ENCODE measurements at regions not wholly inside any gene's neighbourhood (a gene's known extent, or its start where the extent isn't known, plus 50 kb on each side); places are given as distances from the start of the nearest gene placed in this dataset.

DNA sequence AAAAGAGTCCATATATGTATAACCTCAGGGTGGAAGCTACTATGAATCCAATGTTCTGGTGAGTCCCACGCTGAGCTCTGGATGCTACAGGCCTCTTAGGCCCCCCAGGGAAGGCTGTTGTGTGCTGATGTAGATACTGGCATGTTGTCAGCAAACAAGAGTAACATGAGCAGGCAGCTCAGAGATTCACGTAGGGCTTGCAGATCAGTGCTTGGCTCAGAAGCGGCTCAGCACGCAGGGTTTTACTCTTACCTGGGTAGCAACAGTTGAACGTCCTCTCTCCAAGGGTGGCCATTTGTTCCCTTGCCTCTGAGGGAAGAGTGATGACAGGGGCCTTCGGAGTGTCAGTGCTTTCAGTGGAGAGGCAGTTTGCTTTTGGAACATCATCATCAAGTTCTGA, 93.4 kb downstream of the ZFP64 start:
- no peak overlapping the region for H3K4me3 Mint-ChIP-seq
- ATAC-seq (ENCODE audit: low read depth in 2 of 2) (no peak), DNase-seq (no peak)
- peaks cover 0 to 4% of the 10 kb centered on the region in 2 donors for H3K36me3 Mint-ChIP-seq
- peaks cover 5 to 10% (median 9%) of the 10 kb centered on the region in 3 donors for H3K27me3 Mint-ChIP-seq
- H3K4me1 Mint-ChIP-seq, result peaks cover under 1 to 4% (median 3%) of the 10 kb centered on the region in 3 donors
- H3K9me3 Mint-ChIP-seq, result no peaks in the 10 kb centered on the region
- no peak overlapping the region for H3K27ac Mint-ChIP-seq

DNA sequence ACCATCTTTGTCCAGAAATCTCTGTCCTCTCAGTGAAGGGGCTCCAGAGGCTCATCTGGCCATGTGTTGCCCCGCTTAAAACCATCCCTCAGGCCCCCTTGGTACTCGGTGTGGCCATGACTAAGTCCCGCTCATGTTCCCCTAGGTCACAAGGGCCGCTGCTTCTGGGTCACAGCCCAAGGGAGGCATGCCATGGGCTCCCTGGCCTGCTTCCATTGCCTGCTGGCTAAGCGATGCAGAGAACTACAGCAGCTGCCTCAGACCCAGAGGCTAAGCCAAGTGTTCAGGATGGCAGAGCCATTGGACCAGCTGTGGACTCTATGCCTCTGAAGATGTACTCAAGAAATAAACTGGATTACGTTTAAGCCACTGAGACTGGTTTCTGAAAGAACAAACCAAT, 95.5 kb downstream of the ZFP64 start:
- no peak for DNase-seq
- Mint-ChIP-seq H3K4me1 (no peaks in the 10 kb centered on the region), H3K4me3 (no peak overlapping the region), H3K27ac (no peak overlapping the region), H3K27me3 (no peaks in the 10 kb centered on the region), H3K9me3 (no peaks in the 10 kb centered on the region), H3K36me3 (peaks cover 0 to 4% of the 10 kb centered on the region in 2 donors)
- ATAC-seq (ENCODE audit: low read depth in 2 of 2), result no peak

DNA sequence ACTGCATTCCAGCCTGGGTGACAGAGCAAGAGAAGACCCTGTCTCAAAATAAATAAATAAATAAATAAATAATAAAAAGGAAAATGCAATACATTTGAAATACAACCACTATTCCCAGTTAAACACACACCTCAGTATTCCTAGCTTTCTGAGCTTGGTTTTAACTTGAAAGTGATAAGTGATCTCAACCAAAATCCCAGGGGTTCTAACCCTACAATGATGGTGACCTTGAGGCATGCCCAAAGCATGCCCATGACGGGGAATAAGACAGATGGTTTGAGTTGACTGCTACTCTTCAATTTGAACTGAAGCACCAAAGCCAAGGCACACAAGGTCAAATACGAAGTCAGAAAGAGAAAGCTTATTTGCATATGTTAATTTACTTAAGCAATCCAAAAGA, 96.9 kb downstream of the ZFP64 start:
- no peak for ATAC-seq (ENCODE audit: low read depth in 2 of 2)
- peaks cover 0 to under 1% of the 10 kb centered on the region in 2 donors for H3K36me3 Mint-ChIP-seq
- no peak overlapping the region for H3K4me3 Mint-ChIP-seq
- DNase-seq, result no peak
- no peaks in the 10 kb centered on the region for H3K27me3 Mint-ChIP-seq
- H3K9me3 Mint-ChIP-seq, result peaks cover 0 to 7% (median 0%) of the 10 kb centered on the region in 7 donors
- H3K4me1 Mint-ChIP-seq, result no peaks in the 10 kb centered on the region
- no peak overlapping the region for H3K27ac Mint-ChIP-seq

DNA sequence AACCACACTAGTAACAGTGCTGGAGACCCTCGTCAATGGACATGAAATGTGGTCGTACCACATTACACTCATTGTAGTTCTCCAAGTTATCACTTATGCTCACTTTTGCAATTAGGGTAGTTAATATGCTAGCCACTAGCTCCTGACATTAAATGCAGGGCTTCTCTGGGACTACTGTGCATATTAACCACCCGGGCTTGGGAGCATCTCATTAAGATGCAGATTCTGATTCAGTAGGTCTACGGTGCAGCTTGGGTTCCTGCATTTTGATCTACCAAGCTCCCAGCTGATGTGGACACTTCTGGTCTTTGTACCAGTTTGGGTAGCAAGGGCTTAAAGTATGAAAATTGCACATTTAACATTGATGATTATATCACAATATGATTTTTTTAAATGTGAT, 98.0 kb downstream of the ZFP64 start:
- ATAC-seq (ENCODE audit: low read depth in 2 of 2) (no peak), DNase-seq (no peak)
- no peaks in the 10 kb centered on the region for H3K4me1 Mint-ChIP-seq
- peaks cover 0 to 12% (median 3%) of the 10 kb centered on the region in 7 donors for H3K9me3 Mint-ChIP-seq
- H3K4me3 Mint-ChIP-seq, result no peak overlapping the region
- peaks cover 8 to 11% of the 10 kb centered on the region in 2 donors for H3K36me3 Mint-ChIP-seq
- no peaks in the 10 kb centered on the region for H3K27me3 Mint-ChIP-seq
- no peak overlapping the region for H3K27ac Mint-ChIP-seq

DNA sequence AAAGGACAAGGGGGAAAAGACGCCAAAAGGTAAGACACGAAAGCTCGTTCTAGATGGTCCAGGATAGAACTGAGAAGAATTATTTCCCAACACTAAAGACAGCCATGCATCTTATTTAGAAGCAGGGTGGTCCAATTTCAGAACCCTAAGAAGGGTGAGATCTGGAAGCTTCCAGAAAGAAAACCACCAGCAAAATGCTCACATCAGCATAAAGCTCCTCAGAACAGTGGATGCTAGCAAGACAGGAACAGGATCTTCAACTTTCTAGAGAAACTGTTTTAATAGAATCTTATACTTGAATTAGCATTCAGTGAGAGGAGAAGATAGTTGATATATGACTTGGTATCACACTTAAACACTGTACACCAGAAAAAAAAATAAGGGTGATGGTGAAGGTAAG, 101.5 kb downstream of the ZFP64 start:
- DNase-seq (no peak), ATAC-seq (ENCODE audit: low read depth in 2 of 2) (no peak)
- Mint-ChIP-seq H3K27ac (peak overlapping the region in 1 of 6 donors; percentile 47), H3K36me3 (peaks cover 35 to 36% of the 10 kb centered on the region in 2 donors), H3K4me1 (no peaks in the 10 kb centered on the region), H3K27me3 (no peaks in the 10 kb centered on the region), H3K4me3 (no peak overlapping the region), H3K9me3 (peaks cover 5 to 42% (median 20%) of the 10 kb centered on the region in 7 donors)

DNA sequence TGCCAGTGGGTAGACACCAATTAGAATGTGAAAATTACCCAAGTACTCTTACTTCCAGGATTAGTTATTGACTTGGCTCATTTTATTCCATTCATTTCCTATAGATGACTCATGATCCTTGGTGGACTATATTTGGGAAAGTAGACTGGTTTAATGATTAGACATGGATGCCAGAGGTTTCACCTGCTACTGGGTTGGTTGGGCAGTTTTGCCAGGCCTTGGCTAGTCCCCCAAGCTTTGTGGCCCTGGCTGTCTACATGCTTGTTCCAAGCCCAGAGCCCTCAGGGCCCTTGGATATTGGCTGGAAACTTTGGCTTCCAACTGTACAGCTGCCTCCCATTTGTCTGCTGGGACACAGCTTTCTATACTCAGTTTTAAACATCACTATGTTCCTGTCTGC, 104.1 kb downstream of the ZFP64 start:
- no peak overlapping the region for H3K27ac Mint-ChIP-seq
- H3K4me3 Mint-ChIP-seq, result no peak overlapping the region
- ATAC-seq (ENCODE audit: low read depth in 2 of 2) (no peak), DNase-seq (no peak)
- H3K9me3 Mint-ChIP-seq, result peaks cover 5 to 42% (median 20%) of the 10 kb centered on the region in 7 donors
- no peaks in the 10 kb centered on the region for H3K4me1 Mint-ChIP-seq
- H3K27me3 Mint-ChIP-seq, result no peaks in the 10 kb centered on the region
- H3K36me3 Mint-ChIP-seq, result peaks cover 36 to 40% of the 10 kb centered on the region in 2 donors

DNA sequence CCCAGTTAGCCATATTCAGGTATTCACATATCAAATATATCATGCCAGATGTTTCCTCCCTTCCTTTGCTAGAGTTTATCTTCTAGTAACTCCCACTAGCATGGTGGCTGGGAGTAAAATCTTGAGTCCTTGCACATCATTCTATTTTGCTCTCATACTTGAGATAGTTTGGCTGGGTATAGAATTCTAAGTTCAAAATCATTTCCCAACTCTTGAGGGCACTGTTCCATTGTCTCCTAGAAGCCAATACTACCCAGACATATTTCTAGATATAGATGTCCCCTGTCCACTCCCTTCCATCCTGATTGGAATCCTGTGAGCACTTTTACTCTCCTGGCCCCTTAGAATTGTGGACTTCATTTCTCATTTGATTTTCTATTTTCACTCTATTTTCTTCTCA, 104.7 kb downstream of the ZFP64 start:
- no peak for DNase-seq
- H3K4me1 Mint-ChIP-seq, result no peaks in the 10 kb centered on the region
- H3K27ac Mint-ChIP-seq, result peak overlapping the region in 2 of 6 donors; percentile 4 to 10
- ATAC-seq (ENCODE audit: low read depth in 2 of 2), result no peak
- peaks cover 5 to 42% (median 20%) of the 10 kb centered on the region in 7 donors for H3K9me3 Mint-ChIP-seq
- no peak overlapping the region for H3K4me3 Mint-ChIP-seq
- peaks cover 36 to 40% of the 10 kb centered on the region in 2 donors for H3K36me3 Mint-ChIP-seq
- H3K27me3 Mint-ChIP-seq, result no peaks in the 10 kb centered on the region

DNA sequence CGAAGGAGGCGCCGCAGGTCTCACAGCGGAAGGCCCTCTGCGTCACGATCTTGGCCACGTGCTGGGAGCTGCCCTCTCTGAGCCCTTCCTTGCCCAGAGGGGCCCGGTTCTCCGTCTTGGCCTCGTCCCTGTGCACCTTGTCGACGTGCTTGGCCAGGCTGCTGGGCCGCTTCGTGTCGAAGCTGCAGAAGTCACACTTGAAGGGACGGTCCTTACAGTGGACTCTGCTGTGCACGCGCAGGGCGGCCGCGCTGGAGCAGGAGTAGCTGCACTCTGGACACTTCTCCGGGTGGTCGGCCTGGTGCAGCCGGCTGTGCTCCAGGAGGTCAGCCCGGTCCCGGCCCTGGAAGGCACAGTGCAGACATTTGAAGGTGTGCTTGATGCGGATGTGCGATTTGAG, 106.9 kb downstream of the ZFP64 start:
- ATAC-seq (ENCODE audit: low read depth in 2 of 2) (no peak), DNase-seq (no peak)
- H3K27ac Mint-ChIP-seq, result no peak overlapping the region
- peaks cover 36 to 40% of the 10 kb centered on the region in 2 donors for H3K36me3 Mint-ChIP-seq
- H3K4me3 Mint-ChIP-seq, result no peak overlapping the region
- H3K4me1 Mint-ChIP-seq, result no peaks in the 10 kb centered on the region
- no peaks in the 10 kb centered on the region for H3K27me3 Mint-ChIP-seq
- H3K9me3 Mint-ChIP-seq, result peaks cover 5 to 36% (median 20%) of the 10 kb centered on the region in 7 donors

DNA sequence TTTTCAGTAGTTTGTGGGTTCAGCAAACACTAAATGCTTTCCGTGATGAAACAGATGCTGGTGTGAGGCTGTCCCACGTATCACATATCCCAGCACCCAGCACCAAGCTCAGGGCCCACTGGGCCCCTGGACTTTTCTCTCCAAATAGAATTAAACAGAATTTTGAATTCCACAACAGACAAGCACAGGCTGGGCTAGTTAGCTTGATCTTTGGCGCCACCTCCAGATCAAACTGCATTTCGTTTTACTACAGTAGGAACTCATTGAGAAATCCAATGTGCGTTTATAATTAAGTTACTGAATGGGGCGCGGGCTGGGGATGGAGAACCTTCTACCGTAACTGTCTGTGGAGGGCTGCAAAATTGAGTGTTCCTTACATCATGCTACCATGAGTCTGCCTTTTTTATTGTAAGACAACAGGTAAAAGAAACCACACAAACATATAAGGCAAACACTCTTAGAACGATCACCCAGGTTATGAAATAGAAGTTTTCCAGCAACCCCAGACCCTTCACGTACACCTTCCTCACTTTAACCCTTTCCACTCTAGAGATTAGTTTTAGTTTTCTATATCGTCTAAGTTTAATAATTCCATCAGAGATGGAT, 107.8 kb downstream of the ZFP64 start:
- Mint-ChIP-seq H3K4me1 (no peaks in the 10 kb centered on the region), H3K27me3 (no peaks in the 10 kb centered on the region), H3K27ac (no peak overlapping the region), H3K36me3 (peaks cover 30% of the 10 kb centered on the region in 2 donors), H3K4me3 (no peak overlapping the region), H3K9me3 (peaks cover 5 to 31% (median 16%) of the 10 kb centered on the region in 7 donors)
- no peak for DNase-seq
- no peak for ATAC-seq (ENCODE audit: low read depth in 2 of 2)

DNA sequence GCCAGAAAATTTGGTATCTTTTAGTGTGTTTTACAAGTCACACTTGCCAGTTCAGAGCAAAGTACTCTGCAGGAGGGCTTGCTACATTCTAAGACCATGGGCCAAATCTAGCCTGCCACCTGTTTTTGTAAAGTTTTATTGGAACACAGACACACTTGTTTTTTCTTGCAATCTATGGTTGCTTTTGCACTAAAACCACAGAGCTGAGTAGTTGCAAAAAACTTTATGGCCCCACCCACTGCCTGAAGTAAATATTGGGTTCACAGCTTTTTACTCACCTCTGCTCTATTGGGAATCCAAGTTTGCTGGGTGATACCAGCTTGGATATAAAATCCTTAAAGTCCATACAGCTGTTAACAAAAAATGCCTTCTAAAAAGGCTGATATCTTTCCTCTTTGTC, 109.0 kb downstream of the ZFP64 start:
- DNase-seq, result no peak
- no peaks in the 10 kb centered on the region for H3K4me1 Mint-ChIP-seq
- no peak overlapping the region for H3K4me3 Mint-ChIP-seq
- ATAC-seq (ENCODE audit: low read depth in 2 of 2), result no peak
- no peaks in the 10 kb centered on the region for H3K27me3 Mint-ChIP-seq
- H3K9me3 Mint-ChIP-seq, result peaks cover 3 to 20% (median 15%) of the 10 kb centered on the region in 7 donors
- H3K27ac Mint-ChIP-seq, result no peak overlapping the region
- peaks cover 19% of the 10 kb centered on the region in 2 donors for H3K36me3 Mint-ChIP-seq

DNA sequence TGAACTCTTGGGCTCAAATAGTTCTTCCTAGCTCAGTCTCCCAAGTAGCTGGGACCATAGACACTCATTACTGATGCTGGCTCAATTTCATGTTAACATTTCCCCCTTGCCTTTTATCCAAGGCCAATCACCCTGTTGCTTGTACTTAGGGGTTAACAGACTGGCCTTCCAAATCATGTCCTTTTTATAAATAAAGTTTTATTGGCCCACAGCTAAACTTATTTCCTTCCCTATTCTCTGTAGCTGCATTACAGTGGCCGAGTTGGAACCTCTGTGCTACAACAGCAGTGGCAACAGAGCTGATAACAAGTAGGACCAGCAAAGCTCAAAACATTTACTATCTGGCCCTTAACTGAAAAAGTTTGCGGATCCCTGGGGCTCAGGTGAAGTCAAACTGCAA, 109.8 kb downstream of the ZFP64 start:
- DNase-seq (no peak), ATAC-seq (ENCODE audit: low read depth in 2 of 2) (no peak)
- Mint-ChIP-seq H3K27me3 (no peaks in the 10 kb centered on the region), H3K9me3 (peaks cover 0 to 12% (median 7%) of the 10 kb centered on the region in 7 donors), H3K4me3 (no peak overlapping the region), H3K27ac (no peak overlapping the region), H3K36me3 (peaks cover 11% of the 10 kb centered on the region in 2 donors), H3K4me1 (no peaks in the 10 kb centered on the region)

DNA sequence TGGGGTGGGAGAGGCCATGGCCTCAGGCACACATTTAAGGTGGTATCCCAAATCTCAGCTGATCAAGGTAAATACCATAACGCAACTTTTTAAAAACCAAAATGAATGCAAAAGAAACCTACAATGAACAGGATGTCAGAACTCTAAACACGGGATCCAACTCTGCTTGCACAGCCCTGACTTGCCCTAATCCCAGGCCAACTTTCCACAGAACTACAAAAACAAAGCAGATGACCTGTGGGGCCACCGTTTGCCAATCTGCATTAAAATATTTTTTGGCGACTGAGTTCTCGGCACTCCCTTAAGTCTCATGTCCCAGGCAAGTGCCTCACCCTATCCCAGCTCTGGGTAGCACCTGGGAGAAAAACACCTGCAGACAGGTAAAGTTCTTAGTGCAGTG, 110.5 kb downstream of the ZFP64 start:
- Mint-ChIP-seq H3K36me3 (peaks cover 8 to 12% of the 10 kb centered on the region in 2 donors), H3K27ac (no peak overlapping the region), H3K9me3 (peaks cover 0 to 5% (median 2%) of the 10 kb centered on the region in 7 donors), H3K4me1 (no peaks in the 10 kb centered on the region), H3K4me3 (no peak overlapping the region), H3K27me3 (no peaks in the 10 kb centered on the region)
- no peak for ATAC-seq (ENCODE audit: low read depth in 2 of 2)
- DNase-seq, result no peak

DNA sequence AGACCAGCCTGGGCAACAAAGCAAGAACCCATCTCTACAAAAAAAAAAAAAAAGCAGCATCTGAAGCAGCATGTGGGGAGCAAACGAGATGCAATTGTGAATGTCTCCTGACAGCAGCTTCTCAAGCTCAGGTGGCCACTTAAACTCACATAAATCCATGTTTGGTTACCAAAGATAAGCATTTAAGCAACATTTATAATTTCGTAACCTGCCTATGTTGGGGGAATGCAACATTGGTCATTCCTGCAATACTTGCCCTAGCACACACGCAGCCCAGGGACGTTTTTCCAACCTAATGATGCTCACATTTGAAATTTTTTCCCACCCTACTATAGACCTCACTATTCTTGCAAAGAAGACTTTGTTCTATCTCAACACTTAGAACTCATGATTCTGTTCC, 113.3 kb downstream of the ZFP64 start:
- DNase-seq (no peak), ATAC-seq (ENCODE audit: low read depth in 2 of 2) (no peak)
- Mint-ChIP-seq H3K4me3 (no peak overlapping the region), H3K9me3 (peaks cover 0 to 2% (median 0%) of the 10 kb centered on the region in 7 donors), H3K27ac (no peak overlapping the region), H3K27me3 (no peaks in the 10 kb centered on the region), H3K4me1 (no peaks in the 10 kb centered on the region), H3K36me3 (peaks cover 0 to 5% of the 10 kb centered on the region in 2 donors)

DNA sequence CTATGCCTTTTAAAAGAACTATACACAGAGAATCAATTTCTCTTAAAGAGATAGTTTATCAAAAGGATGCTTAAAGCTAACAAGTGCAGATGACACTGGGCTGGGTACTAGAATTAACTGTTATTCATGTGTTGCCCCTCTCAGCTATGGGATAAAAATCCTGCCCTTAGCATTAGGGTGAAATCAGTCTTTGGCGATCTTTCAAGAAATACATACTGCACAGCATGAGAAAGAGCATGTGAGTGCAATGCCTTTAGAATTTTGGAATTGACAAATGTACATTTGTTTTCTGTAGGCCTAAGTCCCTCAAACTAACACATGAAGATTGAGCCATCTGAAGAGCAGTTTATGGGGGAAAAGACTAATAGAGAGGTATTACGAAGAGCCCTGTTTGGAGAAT, 115.4 kb downstream of the ZFP64 start:
- peaks cover 0 to 5% of the 10 kb centered on the region in 2 donors for H3K36me3 Mint-ChIP-seq
- no peaks in the 10 kb centered on the region for H3K4me1 Mint-ChIP-seq
- H3K4me3 Mint-ChIP-seq, result no peak overlapping the region
- no peaks in the 10 kb centered on the region for H3K27me3 Mint-ChIP-seq
- H3K27ac Mint-ChIP-seq, result no peak overlapping the region
- DNase-seq (no peak), ATAC-seq (ENCODE audit: low read depth in 2 of 2) (no peak)
- H3K9me3 Mint-ChIP-seq, result peaks cover 0 to 3% (median 0%) of the 10 kb centered on the region in 7 donors

DNA sequence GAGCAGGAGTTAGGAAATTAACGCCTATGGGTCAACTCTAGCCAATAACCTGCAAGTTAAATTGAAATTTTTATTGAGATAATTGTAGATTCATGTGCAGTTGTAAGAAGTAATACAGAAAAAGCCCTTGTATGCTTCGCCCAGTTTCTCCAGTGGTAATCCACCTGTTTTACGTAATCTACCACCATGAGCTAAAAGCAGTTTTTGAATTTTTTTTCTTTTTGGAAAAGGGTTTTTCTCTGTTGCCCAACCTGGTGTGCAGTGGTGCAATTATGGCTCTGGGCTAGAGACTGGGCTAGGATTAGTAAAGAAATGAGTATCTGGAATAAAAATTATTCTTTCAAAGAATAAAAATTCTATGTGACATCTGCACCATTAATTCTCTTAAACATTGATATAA, 116.2 kb downstream of the ZFP64 start:
- peaks cover 0 to 5% of the 10 kb centered on the region in 2 donors for H3K36me3 Mint-ChIP-seq
- H3K4me3 Mint-ChIP-seq, result no peak overlapping the region
- DNase-seq (no peak), ATAC-seq (ENCODE audit: low read depth in 2 of 2) (no peak)
- no peaks in the 10 kb centered on the region for H3K27me3 Mint-ChIP-seq
- H3K4me1 Mint-ChIP-seq, result no peaks in the 10 kb centered on the region
- H3K9me3 Mint-ChIP-seq, result peaks cover 0 to 3% (median 0%) of the 10 kb centered on the region in 7 donors
- H3K27ac Mint-ChIP-seq, result no peak overlapping the region

Data from naive B cell (primary cell).